Ovary (tissue), 3 donors: ENCODE measurements at regions not wholly inside any gene's neighbourhood (a gene's known extent, or its start where the extent isn't known, plus 50 kb on each side); places are given as distances from the start of the nearest gene placed in this dataset.

Source experiments
- EP300 ChIP-seq: sonication (generic); formaldehyde crosslinking; IDR thresholded peaks from one replicate; pipeline ENCODE4 v1.6.1; 2017; ENCODE audit warnings: antibody characterized with exemption
- POLR2A ChIP-seq: fragments of 450-650 bp; IDR thresholded peaks from one replicate; pipeline ENCODE4 v1.6.1; 2017; ENCODE audit warnings: antibody characterized with exemption, mild to moderate bottlenecking, moderate library complexity
- TF ChIP-seq, protein P1 (sequence below), 3 donors: fragments of 450-650 bp in 2 of 3; fragments of 200-600 bp in 1 of 3; IDR thresholded peaks; one replicate each; pipeline versions ENCODE4 v1.5.1 to v1.8.0; 2016 to 2022; ENCODE audit warnings: antibody characterized with exemption in 3 of 3, mild to moderate bottlenecking in 1 of 3
- donor health status: DM: no; HTN: no; CAD: no.

DNA sequence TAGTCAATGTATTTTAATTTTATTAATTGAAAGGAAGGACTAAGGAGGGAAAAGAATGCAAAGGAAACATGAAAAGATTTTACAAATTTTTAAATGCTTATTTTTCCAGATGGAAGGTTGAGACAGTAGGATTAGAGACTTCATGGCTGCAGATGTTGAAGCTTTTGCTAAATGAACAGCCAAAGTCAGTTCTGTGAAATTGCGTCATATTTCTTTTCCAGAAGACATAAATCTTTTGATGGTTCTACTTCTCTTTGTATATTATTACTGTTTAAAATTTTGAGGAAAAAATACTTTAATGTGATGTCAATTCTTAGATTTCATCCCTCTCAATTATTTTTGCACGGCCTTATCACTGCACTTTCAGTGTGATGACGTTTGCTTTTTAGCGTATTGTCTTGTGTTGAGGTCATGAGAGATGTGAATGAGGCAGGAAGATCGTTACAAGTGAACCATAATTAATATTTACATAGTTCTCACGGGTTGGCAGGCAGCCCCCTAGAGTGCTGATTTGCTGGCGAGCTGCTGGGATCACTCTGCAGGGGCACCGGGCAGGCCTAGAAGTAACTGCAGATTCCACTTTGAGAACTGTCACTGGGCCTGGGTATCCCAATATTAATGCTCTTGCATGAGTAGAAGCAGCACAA, 158.1 kb downstream of the TBXT start:
- TF ChIP-seq, protein P1, sequence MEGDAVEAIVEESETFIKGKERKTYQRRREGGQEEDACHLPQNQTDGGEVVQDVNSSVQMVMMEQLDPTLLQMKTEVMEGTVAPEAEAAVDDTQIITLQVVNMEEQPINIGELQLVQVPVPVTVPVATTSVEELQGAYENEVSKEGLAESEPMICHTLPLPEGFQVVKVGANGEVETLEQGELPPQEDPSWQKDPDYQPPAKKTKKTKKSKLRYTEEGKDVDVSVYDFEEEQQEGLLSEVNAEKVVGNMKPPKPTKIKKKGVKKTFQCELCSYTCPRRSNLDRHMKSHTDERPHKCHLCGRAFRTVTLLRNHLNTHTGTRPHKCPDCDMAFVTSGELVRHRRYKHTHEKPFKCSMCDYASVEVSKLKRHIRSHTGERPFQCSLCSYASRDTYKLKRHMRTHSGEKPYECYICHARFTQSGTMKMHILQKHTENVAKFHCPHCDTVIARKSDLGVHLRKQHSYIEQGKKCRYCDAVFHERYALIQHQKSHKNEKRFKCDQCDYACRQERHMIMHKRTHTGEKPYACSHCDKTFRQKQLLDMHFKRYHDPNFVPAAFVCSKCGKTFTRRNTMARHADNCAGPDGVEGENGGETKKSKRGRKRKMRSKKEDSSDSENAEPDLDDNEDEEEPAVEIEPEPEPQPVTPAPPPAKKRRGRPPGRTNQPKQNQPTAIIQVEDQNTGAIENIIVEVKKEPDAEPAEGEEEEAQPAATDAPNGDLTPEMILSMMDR (IDR thresholded peaks at IDR 0.05), result no peak
- no peak for TF ChIP-seq POLR2A
- no peak for TF ChIP-seq EP300
